NOMO-1 treated with DMSO at 0.1 percent for 48 hours (cell line): ENCODE measurements at regions not wholly inside any gene's neighbourhood (a gene's known extent, or its start where the extent isn't known, plus 50 kb on each side); places are given as distances from the start of the nearest gene placed in this dataset.
"Not testable (repeated sequence)": the region's sequence is repeated elsewhere in the genome, so short reads cannot be mapped to it uniquely, and the experiment has no call there.

Experiments used
- DNase-seq: peaks from one replicate; lab custom pipeline; 2025; ENCODE audit not compliant: unreplicated experiment; lab: John Stamatoyannopoulos, UW

- no peak for DNase-seq
Observed at GRCh38 chr4:117014236-117014635, 71.1 kb downstream of the TRAM1L1 start.

GRCh38 chr4:117010671-117011070, 74.7 kb downstream of the TRAM1L1 start:
- DNase-seq: no peak

DNA sequence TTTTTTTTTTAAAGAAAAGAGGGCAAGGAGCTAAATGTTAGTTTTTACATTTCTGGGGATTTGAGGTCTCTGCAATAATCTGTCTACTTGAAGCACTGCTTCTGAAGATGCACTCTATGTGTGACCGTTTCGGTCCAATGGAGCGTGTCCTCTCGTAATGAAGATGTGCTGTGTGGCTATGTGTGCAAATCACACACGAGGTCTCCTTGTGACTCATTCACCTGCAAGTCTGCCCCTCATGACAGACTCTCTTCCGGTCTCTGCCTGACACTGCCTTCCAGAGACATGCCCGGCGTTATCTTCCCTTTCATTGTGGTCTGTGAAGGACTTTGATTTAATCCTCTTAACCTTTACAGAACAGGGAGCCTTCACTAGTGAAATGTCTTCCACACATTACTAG, 84.3 kb downstream of the TRAM1L1 start:
- DNase-seq: no peak

DNA sequence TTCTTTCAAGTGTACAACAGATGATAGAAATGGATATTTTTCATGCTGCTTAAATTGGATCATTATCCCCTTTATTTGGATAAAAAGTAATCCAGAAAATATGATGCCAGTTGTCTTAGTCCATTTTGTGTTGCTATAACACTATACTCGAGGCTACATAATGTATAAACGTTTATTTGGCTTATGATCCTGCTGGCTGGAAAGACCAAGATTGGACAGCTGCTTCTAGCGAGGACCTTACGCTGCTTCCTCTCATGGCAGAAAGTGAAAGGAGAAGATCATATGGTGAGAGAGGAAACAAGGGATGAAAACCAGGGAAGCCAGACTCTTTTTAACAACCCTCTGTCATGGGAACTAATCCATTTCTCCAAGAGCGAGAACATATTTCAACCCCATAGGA, 102.7 kb downstream of the TRAM1L1 start:
- DNase-seq: no peak

DNA sequence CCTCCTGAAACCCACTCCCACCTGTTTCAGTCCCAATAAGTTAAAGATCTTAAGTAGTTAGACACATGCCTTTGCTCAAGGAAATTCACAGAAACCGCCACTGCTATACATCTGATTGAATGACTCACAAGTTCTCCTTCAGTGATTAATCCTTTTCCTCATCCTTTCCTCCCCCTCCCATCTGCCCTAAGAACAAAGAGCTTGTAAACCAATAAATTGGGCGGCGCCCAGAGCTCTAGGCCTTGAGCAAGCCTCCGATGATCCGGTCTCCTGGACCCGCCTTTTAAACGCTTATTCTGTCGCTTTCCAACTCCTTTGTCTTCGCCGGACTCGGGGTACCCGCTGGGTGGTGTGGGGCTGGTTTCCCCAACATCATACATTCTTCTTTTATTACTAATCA, 104.9 kb downstream of the TRAM1L1 start:
- DNase-seq: not testable (repeated sequence)

DNA sequence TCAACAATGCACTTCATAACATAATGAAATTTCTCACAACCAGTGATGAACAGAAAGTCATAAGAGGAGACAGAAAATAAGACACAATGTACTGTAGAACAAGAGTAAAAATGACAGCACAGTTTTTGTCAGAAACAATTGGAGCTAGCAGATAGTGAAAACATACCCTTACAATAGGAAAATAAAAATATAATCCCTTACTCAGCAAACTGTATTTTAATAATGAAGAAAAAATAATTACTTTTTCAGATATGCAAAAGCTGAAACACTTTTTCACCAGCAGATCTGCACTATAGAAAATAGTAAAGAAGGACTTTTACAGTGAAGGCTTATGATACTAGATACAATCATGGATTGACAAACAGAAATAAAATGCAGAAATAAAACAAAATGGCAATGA, 126.3 kb downstream of the TRAM1L1 start:
- no peak for DNase-seq

GRCh38 chr4:116953947-116954346, 131.4 kb downstream of the TRAM1L1 start:
- no peak for DNase-seq

- DNase-seq: no peak
Observed at GRCh38 chr4:116952530-116953136, 132.7 kb downstream of the TRAM1L1 start.

- no peak for DNase-seq
Observed at GRCh38 chr4:116949856-116950255, 135.5 kb downstream of the TRAM1L1 start.

DNA sequence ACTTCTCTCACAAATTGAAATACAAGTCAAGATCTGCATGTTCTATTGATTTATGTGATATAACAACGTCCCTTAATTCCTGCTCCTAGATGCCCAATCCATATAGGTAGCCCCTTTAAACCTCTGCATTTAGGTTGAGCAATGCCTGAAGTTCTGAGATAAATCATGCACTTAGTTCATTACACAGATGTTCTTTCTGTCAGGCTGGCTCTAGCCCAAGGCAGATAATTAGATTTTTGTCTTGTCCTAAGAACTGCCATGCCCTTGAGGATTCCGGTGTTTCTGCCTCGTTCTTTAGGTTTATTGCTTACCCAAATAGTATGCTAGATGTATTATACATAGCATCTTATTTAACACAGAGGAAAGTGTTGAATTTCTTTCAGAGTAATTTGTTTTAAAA, 143.1 kb downstream of the TRAM1L1 start:
- no peak for DNase-seq

DNA sequence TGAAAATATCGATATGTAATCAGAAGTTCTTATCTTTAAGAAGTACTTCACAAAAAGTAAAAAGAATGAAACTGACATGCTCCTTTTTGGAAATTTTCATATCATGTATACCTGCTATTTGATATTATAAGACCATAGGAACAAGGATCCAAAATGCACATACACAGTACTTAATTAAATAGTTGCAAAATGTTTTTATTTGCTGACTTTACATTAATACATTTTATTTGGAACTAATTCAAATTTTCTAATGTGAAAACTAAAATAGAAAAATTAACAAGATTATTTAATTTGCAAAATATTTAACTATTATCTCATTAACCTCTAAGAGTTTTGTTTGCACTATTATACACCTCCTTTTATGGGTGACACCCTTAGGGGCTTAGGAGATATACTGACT, 155.0 kb downstream of the TRAM1L1 start:
- DNase-seq: no peak

DNA sequence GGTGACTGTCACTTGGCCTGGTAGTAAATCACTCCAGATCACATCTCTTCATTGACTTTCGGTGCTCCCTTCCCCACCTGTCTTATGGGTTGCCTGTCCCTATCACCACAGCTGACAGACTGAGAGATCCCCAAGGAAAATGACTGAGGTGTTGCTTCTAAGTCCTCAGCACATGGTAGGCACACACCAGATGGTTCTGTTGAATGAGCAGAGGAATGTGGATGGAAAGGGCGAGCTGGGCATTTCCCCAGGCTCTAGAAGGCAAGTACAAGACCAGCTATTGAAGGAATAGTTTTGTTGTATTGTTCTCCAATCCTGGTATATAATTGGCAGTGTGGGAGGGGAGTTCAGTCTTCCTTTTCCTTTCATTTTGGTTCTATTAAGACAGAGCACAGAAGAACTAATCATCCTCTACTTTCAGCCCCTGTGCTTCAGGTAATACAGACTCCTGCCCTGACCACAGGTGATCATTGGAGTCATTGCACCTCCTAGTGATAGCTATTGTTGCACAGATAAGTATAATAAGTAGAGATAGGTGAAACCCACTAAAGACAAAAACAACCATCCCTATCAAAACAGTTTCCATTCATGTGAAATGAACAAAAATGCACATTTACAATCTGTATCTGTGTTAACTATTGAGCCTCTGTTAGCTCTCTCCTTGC, 158.6 kb downstream of the TRAM1L1 start:
- DNase-seq: no peak

DNA sequence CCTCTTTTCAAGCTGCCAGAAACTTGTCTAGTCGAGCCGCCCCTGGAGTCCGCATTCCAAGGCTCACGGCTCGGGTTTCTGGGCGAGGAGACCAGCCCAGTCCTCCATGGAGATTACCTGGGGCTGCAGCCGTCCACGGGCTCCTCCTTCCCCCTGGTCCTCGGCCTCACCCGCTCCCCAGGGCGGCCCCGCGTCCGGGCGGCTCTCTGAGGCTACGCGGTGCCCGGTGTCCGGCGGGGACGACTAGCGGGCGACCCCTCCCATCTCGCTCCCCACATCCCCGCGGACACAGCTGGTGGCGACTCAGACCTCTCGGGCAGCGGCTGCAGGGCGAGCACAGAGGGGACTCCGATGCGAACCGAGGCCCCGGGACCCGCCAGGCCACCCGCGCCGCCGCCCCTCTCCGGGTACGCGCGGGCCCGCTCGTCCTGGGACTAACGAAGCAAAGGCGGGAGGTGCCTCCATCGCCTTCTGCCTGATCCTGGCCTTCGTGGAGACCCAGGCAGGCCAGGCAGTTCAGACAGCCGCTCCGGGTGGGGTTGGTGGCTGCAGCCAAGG, 159.4 kb downstream of the TRAM1L1 start:
- no peak for DNase-seq

DNA sequence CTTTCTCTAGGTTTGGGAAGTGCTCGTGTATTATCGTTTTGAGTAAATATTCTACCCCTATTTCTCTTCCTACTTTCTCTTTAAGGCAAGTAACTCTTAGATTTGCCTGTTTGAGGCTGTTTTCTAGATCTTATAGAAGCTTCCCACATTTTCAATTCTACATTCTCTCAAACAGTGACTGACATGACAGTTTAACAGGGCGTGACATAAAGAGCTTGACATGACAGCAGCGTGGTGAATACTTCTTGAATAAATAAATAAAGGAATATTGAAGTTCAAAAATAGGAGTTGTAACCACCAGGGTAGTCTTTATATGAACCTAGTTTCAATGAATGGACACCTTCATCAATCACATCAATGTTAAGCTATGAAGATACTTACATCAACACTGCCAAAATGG, 162.0 kb downstream of the TRAM1L1 start:
- DNase-seq: no peak

DNA sequence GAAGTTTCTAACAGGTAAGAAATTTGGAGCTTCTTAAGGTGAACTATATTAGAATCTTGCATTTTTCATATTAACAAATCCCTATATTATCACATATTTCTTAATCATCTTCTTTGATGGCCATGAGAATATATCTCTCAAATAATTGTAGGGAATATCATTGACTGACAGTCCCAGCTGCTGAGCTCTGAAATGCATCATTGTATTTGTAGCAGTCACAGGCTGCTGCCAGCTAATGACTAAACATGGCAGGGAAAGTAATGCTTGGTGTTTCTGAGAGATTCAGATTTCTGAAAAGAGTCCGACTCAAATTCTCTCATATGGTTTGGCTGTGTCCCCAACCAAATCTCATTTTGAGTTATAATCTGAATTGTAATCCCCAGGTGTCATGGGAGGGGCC, 171.9 kb downstream of the TRAM1L1 start:
- no peak for DNase-seq

- DNase-seq: no peak
Observed at GRCh38 chr4:116906758-116907157, 178.6 kb downstream of the TRAM1L1 start.

GRCh38 chr4:116899561-116899960, 185.8 kb downstream of the TRAM1L1 start:
- DNase-seq: no peak

GRCh38 chr4:116885579-116885978, 199.8 kb downstream of the TRAM1L1 start:
- no peak for DNase-seq

DNA sequence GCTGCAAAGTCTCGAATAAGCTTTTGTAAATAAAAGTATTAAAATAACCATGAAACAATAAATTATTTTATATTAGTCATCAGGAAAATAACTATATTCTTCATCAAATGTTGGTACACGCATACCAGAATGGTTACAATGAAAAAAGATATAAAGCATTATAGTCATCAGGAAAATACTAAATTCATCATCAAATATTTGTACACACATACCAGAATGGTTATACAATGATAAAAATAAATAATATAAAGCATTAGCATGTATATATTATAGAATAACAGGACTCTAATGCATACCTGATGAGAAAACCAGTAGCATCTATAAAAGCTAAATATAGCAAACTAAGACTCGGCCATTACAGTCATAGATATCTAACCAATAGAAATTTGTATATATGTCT, 202.9 kb downstream of the TRAM1L1 start:
- no peak for DNase-seq

GRCh38 chr4:116881077-116881476, 204.3 kb downstream of the TRAM1L1 start:
- no peak for DNase-seq

DNA sequence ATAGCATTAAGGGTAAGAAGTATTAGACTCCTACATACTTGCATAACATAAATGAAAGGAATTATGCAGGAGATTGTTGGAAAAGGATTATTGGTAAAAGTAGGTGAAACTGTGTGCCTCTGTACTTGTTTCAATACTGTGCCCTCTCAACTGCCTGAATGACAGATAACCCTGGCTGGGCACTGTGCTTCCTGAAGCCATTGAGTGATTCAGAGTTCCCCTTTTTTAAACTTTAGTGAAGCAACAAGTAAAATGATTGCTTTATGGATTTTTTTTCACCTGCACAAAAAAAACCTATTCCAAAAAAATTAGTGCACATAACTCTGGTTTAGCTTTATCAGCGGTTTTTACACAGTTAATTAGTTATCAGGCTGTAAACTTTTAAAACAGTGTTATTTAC, 204.8 kb downstream of the TRAM1L1 start:
- peak; percentile 32 for DNase-seq

DNA sequence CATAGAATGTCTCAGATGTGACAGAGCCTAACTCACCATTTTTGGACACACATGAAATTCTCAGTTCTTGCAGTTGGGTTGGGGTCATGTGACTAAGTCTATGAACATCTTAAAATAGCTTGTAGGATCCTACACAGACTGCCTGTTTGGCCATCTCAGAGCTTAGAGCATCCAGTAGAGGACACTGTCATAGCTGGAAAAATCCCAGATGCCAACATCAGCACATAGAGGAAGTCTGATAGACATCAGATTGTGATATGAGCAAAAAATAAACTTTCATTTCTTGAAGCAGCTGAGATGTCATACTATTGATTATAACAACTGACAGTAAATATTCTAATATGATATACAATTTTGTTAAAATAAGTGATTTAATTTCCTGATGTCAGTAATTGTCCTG, 207.1 kb downstream of the TRAM1L1 start:
- DNase-seq: no peak

GRCh38 chr4:116877069-116877468, 208.3 kb downstream of the TRAM1L1 start:
- DNase-seq: no peak
